NCI-H2029 treated with DMSO at 0.1 percent for 48 hours (cell line): ENCODE measurements at regions not wholly inside any gene's neighbourhood (a gene's known extent, or its start where the extent isn't known, plus 50 kb on each side); places are given as distances from the start of the nearest gene placed in this dataset.
A peak's percentile ranks its signal among the peaks of the same experiment; 100 is the strongest.
"Not testable (repeated sequence)": the region's sequence is repeated elsewhere in the genome, so short reads cannot be mapped to it uniquely, and the experiment has no call there.

Source experiments
- DNase-seq: peaks from one replicate; lab custom pipeline; 2025; lab: John Stamatoyannopoulos, UW

- no peak for DNase-seq
Observed at GRCh38 chr2:128613876-128614275, 295.2 kb upstream of the HS6ST1 start.

GRCh38 chr2:128614907-128615306 is 296.2 kb upstream of the HS6ST1 start:
- DNase-seq: not testable (repeated sequence)

GRCh38 chr2:128615571-128615970 is 296.9 kb upstream of the HS6ST1 start:
- DNase-seq: no peak

GRCh38 chr2:128617029-128617590 is 298.4 kb upstream of the HS6ST1 start:
- no peak for DNase-seq

DNA sequence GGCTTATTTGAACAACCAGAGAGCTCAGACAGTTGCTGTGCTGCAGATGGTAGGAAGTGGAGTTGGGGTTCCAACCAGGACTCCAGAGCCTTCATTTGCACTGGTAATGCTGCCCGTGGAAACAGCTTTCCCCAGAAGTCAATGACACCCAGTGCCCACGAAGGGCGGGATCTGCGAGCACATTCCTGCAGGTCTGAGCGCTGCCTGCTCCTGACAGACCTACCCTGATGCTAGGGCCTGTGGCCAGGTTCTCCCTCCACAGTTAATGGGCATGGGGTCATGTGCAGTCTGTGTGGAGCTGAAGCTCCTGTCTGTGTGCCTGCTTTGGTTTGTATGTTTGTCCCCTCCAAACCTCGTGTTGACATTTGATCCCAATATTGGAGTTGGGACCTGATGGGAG is 299.0 kb upstream of the HS6ST1 start:
- DNase-seq: no peak

- DNase-seq: no peak
Observed at GRCh38 chr2:128618642-128619041, 300.0 kb upstream of the HS6ST1 start.

DNA sequence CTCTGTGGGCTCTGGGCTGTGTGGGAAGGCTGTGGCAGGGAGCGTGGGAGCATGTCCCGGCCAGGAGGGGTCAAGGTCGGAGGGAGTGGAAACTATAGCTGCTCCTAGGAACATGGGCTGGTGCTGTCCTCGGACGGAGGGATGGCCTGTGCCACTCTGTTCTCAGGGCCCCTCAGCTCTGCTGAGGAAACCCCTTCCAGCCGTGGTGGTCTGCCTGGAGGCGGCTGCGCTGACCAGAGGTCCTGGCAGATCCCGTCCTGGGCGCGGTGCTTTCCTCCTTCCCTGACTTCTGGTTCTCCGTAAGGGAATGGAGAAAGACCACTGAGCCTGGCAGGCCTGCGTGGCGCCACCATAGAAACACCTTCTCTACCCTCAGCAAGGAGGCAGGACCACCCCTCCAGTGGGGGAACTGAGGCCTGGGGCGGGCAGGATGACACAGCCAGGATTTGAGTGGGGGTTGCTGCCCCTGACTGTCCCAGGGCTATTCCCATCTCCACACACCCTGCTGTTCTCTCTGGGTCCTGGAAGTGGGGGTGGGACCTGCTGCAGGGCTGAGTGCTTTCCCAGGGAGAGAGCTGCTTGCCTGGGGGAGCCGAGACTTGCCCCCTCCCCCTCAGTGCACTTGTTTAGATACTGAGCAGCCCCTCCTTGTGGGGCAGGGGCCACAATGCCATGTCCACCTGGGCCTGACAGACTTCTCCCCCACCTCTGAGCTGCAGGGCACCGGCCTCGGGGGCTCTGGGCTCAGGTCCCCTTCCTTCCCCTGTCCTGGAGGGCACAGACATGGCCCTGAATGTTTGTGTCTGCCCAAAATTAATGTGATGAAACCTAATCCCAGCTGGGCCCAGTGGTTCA is 301.0 kb upstream of the HS6ST1 start:
- no peak for DNase-seq

DNA sequence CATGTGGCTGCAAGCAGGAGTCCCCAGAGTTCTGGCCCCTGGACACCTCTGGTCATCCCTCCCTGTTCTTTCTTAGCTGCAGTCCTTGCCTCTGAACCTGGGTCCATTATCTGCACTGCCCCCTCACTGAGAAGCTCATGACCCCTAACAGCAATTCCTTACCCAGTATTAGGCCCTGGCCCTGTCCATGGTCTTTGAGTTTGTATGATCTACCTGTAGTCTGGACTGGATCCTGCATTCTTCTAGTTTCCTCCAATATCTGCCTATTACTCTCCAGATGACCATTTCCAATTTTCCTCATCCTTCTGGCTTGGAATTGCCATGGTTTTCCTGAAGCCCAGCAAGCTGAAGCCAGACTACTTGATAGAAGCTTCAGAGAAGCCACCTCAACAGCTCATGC is 302.4 kb upstream of the HS6ST1 start:
- DNase-seq: no peak

GRCh38 chr2:128622371-128622770 is 303.7 kb upstream of the HS6ST1 start:
- DNase-seq: no peak

- no peak for DNase-seq
Observed at GRCh38 chr2:128622955-128623620, 304.4 kb upstream of the HS6ST1 start.

DNA sequence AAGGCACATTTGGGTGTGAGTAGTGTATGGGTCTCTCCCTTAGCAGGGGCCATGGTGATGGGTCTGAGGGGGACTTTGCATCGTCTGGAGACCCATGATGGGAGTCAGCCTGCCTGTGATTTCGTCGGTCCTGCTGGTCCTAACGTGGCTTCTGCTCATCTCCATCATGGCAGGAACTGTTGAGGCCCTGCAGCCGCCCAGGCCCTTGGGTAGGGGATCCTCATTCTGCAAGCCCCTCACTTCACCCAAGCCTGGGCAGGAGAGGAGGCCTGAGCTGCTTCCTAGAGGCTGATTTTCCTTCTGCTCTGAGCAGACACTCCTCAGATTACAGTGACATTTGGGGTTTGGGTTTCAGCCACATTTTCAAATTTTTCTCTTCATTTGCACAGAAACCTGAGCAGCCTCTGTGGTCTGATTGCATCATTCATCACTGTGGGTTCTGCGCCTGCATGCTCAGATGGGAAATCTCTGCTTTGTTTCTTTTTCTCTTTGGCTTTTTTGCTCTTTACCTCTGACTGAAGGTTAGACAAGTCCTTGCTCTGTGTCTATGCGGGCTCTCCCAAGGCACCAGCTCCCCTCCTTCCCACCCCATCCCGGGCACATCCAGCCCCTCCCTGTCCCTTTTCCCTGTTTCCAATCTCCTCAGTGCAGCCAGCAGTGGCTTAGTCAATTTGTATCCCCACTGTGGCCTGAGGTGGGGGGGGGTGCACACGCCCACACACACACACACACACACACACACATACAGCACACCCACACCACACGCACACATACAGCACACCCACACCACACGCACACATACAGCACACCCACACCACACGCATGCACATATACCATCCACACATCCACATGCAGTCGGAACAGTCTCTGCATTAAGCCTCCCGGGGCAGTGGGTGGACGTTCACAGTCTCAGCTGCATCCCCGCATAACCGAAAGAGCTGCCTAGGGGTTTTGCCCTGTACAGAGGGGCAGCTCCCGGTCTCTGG is 305.4 kb upstream of the HS6ST1 start:
- peak; percentile 0 for DNase-seq

GRCh38 chr2:128624956-128625355 is 306.3 kb upstream of the HS6ST1 start:
- no peak for DNase-seq

- DNase-seq: no peak
Observed at GRCh38 chr2:128625421-128625820, 306.8 kb upstream of the HS6ST1 start.

DNA sequence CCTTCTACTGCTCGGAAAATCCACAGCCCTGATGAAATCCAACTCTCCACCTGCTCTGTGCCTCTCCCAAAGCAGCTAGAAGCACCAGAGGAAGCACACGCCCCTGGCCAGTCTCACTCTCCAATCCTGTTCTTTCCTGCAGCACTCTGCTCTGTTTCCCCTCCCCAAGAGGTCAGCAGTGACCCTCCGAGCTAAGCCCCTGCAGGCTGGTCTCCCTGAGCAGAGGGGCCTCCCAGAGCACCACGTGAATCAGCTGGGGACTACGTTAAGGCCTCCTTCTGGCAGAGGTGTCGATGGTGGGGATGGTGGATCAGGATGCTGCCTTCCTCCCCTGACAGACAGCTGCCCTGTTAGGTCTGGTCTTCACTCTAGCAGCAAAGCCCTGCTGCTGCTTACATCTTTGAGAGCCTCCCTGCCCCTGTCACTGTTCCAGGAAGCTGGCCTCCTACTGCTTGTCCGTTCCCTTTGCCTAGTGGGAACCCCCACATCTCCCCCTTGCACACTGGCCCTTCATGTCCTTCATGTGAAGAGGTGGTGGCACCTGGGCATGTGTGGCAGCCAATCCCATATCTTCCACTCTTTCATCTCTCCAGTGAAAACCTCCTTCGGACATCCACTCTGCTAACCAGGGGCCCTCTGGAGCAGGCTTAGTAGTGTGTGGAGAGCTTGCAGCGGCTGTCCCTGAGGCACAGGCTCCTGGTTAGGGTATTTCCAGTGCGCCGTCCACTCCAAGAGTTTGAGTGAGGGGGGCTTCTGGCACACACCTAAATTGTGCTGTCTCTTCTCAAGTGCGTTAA is 307.5 kb upstream of the HS6ST1 start:
- no peak for DNase-seq

DNA sequence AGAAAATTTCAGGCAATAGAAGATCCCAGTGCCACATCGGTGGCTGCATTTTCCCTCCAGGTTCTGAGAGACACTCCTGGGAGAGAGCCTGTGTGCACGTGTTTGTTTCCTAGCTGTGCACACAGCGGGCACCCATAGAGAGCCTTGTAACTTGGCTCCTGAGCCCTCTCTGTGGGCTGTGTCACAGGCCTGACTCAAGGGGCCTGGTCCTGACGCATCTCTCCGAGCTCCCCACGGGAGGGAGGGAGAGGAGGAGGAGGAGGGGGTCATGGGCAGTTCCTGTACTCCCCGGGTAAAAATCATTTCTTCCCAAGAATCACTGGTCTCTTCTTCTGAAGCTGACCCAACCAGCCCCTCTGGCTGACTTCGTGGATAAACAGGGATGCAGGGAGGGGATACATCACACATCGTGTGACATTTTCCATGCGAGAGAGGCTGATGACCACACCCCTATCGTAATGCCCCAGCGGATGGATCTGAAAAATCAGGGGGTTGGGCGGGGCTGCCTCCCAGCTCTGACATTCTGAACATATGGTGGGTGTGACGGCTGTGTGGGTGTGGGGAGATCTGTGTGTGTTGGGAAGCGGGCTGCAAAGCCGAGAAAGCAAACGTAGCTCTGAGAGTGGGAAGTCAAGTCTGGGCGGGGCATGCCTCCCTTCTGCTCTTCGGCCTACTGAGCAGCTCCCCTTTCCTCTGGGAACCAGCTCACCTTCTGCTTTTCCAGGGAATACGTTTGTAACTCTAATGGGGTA is 308.3 kb upstream of the HS6ST1 start:
- no peak for DNase-seq

DNA sequence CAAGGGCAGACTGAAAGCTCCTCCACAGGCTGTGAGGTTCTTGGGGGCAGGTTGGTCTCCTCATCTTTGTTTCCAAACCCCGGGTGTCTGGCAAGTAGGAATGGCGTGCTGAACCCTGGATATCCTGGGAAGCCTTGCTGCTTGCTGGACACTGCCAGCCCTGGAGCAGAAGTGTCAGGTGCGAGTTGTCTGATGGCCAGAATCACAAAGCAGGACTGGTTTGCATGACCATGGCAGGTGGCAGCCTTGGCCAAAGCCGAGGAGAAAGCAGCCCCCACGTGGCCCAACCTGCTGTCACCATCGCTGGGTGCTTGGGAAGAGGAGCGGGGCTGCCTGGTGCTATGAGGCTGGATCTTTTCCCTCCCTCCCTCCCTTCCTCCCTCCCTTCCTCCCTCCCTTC is 309.5 kb upstream of the HS6ST1 start:
- no peak for DNase-seq

GRCh38 chr2:128628996-128629395 is 310.3 kb upstream of the HS6ST1 start:
- no peak for DNase-seq

- DNase-seq: no peak
Observed at GRCh38 chr2:128630974-128631697, 312.5 kb upstream of the HS6ST1 start.

- DNase-seq: no peak
Observed at GRCh38 chr2:128631698-128632500, 313.2 kb upstream of the HS6ST1 start.
